ENCODE measurements at regions not wholly inside any gene's neighbourhood (a gene's known extent, or its start where the extent isn't known, plus 50 kb on each side); places are given as distances from the start of the nearest gene placed in this dataset.

DNA sequence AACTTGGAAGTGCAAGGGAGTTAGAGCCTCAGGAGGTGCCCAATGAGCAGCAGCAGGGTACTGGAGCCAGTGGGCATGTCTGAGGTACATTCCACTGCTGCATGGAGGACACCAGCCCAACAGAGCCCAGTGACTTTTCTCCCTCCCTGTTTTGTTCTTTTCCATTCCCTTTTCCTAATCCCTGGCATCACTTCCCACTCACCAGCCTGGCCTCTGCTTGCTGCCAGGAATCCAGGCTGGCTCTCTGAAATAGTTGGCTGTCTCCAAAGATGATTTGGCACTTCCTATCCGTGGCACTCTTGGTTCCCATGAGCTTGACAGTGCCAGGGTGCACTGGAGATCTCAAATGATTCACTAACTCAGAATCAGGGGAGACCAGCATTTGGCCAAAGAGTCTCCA lies 97.7 kb upstream of the ZPBP start:
- FAIRE-seq, result no peak
- WGBS (ENCODE audit: low lambda C conversion rate), result 0% methylated on average over 1 of the region's 1 CpG
- Histone ChIP-seq H3K4me3 (replicated peaks in 1 of 3; ENCODE audit: insufficient read depth in 1 of 3, low read depth in 2 of 3, low read length in 3 of 3) (no peak overlapping the region), H2AFZ (ENCODE audit: low read length) (no peak overlapping the region), H3K36me3 (replicated peaks in 1 of 2; ENCODE audit: control insufficient read depth in 1 of 2, insufficient read depth in 2 of 2, low read length in 2 of 2) (no peaks in the 10 kb centered on the region), H3K27ac (ENCODE audit: extremely low read length, insufficient read depth, low read length) (no peak overlapping the region), H3K79me2 (ENCODE audit: insufficient read depth, low read length) (no peaks in the 10 kb centered on the region), H4K20me1 (ENCODE audit: insufficient read depth, low read length) (no peaks in the 10 kb centered on the region), H3K4me1 (ENCODE audit: insufficient read depth, low read length) (no peaks in the 10 kb centered on the region), H3K9me3 (ENCODE audit: low read length) (no peaks in the 10 kb centered on the region), H3K27me3 (ENCODE audit: control insufficient read depth in 1 of 2, insufficient read depth in 2 of 2, low read length in 2 of 2) (peaks cover 0 to 4% of the 10 kb centered on the region in 2 experiments; a peak in 3 of 5 replicates), H3K9ac (ENCODE audit: insufficient read depth, low read depth, low read length) (no peak overlapping the region), H3K4me2 (ENCODE audit: low read depth, low read length) (no peak overlapping the region)
- in situ Hi-C loops (cut with HindIII; ENCODE audit: extremely low pct_ligation_motif_present, low pct_unique_long_range_greater_than_20kb) (no loop called here), intact Hi-C loops (cut with micrococcal nuclease; ENCODE audit: unreplicated experiment) (no loop called here)
- ChIA-PET POLR2A (no interaction called here), CTCF (ENCODE audit: low intra/inter-chr PET ratio, low total read pairs) (no interaction called here)
- no peak for DNase-seq (ENCODE audit: low spot score)
- no TSS peak for BruUV-seq (replicated peaks)
- ATAC-seq, result no peak
- TF ChIP-seq ZFP41 (CRISPR knock-in tag; IDR thresholded peaks at IDR 0.05; ENCODE audit: borderline replicate concordance) (no peak), ZIK1 (CRISPR knock-in tag; IDR thresholded peaks at IDR 0.05; ENCODE audit: borderline replicate concordance, low read depth) (no peak), KLF16 (CRISPR knock-in tag; IDR thresholded peaks at IDR 0.05) (no peak), NFIC (IDR thresholded peaks at IDR 0.05; ENCODE audit: low read length) (no peak)
- TF ChIP-seq, protein P1, sequence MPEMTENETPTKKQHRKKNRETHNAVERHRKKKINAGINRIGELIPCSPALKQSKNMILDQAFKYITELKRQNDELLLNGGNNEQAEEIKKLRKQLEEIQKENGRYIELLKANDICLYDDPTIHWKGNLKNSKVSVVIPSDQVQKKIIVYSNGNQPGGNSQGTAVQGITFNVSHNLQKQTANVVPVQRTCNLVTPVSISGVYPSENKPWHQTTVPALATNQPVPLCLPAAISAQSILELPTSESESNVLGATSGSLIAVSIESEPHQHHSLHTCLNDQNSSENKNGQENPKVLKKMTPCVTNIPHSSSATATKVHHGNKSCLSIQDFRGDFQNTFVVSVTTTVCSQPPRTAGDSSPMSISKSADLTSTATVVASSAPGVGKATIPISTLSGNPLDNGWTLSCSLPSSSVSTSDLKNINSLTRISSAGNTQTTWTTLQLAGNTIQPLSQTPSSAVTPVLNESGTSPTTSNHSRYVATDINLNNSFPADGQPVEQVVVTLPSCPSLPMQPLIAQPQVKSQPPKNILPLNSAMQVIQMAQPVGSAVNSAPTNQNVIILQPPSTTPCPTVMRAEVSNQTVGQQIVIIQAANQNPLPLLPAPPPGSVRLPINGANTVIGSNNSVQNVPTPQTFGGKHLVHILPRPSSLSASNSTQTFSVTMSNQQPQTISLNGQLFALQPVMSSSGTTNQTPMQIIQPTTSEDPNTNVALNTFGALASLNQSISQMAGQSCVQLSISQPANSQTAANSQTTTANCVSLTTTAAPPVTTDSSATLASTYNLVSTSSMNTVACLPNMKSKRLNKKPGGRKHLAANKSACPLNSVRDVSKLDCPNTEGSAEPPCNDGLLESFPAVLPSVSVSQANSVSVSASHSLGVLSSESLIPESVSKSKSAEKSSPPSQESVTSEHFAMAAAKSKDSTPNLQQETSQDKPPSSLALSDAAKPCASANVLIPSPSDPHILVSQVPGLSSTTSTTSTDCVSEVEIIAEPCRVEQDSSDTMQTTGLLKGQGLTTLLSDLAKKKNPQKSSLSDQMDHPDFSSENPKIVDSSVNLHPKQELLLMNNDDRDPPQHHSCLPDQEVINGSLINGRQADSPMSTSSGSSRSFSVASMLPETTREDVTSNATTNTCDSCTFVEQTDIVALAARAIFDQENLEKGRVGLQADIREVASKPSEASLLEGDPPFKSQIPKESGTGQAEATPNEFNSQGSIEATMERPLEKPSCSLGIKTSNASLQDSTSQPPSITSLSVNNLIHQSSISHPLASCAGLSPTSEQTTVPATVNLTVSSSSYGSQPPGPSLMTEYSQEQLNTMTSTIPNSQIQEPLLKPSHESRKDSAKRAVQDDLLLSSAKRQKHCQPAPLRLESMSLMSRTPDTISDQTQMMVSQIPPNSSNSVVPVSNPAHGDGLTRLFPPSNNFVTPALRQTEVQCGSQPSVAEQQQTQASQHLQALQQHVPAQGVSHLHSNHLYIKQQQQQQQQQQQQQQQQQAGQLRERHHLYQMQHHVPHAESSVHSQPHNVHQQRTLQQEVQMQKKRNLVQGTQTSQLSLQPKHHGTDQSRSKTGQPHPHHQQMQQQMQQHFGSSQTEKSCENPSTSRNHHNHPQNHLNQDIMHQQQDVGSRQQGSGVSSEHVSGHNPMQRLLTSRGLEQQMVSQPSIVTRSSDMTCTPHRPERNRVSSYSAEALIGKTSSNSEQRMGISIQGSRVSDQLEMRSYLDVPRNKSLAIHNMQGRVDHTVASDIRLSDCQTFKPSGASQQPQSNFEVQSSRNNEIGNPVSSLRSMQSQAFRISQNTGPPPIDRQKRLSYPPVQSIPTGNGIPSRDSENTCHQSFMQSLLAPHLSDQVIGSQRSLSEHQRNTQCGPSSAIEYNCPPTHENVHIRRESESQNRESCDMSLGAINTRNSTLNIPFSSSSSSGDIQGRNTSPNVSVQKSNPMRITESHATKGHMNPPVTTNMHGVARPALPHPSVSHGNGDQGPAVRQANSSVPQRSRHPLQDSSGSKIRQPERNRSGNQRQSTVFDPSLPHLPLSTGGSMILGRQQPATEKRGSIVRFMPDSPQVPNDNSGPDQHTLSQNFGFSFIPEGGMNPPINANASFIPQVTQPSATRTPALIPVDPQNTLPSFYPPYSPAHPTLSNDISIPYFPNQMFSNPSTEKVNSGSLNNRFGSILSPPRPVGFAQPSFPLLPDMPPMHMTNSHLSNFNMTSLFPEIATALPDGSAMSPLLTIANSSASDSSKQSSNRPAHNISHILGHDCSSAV (CRISPR knock-in tag; IDR thresholded peaks at IDR 0.05; ENCODE audit: borderline replicate concordance), result no peak
- TF ChIP-seq, protein P2, sequence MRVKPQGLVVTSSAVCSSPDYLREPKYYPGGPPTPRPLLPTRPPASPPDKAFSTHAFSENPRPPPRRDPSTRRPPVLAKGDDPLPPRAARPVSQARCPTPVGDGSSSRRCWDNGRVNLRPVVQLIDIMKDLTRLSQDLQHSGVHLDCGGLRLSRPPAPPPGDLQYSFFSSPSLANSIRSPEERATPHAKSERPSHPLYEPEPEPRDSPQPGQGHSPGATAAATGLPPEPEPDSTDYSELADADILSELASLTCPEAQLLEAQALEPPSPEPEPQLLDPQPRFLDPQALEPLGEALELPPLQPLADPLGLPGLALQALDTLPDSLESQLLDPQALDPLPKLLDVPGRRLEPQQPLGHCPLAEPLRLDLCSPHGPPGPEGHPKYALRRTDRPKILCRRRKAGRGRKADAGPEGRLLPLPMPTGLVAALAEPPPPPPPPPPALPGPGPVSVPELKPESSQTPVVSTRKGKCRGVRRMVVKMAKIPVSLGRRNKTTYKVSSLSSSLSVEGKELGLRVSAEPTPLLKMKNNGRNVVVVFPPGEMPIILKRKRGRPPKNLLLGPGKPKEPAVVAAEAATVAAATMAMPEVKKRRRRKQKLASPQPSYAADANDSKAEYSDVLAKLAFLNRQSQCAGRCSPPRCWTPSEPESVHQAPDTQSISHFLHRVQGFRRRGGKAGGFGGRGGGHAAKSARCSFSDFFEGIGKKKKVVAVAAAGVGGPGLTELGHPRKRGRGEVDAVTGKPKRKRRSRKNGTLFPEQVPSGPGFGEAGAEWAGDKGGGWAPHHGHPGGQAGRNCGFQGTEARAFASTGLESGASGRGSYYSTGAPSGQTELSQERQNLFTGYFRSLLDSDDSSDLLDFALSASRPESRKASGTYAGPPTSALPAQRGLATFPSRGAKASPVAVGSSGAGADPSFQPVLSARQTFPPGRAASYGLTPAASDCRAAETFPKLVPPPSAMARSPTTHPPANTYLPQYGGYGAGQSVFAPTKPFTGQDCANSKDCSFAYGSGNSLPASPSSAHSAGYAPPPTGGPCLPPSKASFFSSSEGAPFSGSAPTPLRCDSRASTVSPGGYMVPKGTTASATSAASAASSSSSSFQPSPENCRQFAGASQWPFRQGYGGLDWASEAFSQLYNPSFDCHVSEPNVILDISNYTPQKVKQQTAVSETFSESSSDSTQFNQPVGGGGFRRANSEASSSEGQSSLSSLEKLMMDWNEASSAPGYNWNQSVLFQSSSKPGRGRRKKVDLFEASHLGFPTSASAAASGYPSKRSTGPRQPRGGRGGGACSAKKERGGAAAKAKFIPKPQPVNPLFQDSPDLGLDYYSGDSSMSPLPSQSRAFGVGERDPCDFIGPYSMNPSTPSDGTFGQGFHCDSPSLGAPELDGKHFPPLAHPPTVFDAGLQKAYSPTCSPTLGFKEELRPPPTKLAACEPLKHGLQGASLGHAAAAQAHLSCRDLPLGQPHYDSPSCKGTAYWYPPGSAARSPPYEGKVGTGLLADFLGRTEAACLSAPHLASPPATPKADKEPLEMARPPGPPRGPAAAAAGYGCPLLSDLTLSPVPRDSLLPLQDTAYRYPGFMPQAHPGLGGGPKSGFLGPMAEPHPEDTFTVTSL (CRISPR knock-in tag; IDR thresholded peaks at IDR 0.05; ENCODE audit: borderline replicate concordance), result no peak
